ENCODE measurements at regions not wholly inside any gene's neighbourhood (a gene's known extent, or its start where the extent isn't known, plus 50 kb on each side); places are given as distances from the start of the nearest gene placed in this dataset.
"Not testable (repeated sequence)": the region's sequence is repeated elsewhere in the genome, so short reads cannot be mapped to it uniquely, and the experiment has no call there.

DNA sequence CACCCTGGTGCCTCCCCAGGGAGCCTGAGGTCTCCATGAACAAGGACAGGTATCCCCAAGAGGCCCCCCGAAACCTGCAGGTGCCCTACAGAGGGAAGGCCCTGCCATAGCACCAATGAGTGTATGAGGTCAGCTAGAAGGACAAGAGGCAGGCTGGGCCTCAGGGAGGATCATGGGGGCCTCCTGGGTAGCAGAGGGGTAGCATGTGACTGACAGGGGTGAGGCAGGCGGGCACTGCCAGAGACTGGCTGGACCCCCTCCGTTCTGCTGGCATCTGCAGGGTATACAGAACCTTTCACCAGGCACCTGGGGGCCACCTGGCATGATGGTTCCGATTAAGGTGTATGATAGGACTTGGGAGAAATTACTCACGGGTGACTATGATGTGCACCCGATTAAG is 79.2 kb upstream of the KCTD7 start:
- Mint-ChIP-seq H3K27me3 (ENCODE audit: low read depth) (no peaks in the 10 kb centered on the region), H3K27ac (no peak overlapping the region), H3K4me1 (no peaks in the 10 kb centered on the region), H3K4me3 (no peak overlapping the region), H3K9me3 (no peaks in the 10 kb centered on the region), H3K36me3 (ENCODE audit: low read depth) (peaks cover 41% of the 10 kb centered on the region)
- TF ChIP-seq, protein P1, sequence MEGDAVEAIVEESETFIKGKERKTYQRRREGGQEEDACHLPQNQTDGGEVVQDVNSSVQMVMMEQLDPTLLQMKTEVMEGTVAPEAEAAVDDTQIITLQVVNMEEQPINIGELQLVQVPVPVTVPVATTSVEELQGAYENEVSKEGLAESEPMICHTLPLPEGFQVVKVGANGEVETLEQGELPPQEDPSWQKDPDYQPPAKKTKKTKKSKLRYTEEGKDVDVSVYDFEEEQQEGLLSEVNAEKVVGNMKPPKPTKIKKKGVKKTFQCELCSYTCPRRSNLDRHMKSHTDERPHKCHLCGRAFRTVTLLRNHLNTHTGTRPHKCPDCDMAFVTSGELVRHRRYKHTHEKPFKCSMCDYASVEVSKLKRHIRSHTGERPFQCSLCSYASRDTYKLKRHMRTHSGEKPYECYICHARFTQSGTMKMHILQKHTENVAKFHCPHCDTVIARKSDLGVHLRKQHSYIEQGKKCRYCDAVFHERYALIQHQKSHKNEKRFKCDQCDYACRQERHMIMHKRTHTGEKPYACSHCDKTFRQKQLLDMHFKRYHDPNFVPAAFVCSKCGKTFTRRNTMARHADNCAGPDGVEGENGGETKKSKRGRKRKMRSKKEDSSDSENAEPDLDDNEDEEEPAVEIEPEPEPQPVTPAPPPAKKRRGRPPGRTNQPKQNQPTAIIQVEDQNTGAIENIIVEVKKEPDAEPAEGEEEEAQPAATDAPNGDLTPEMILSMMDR (IDR thresholded peaks at IDR 0.05; ENCODE audit: unreplicated experiment in 3 of 3): no peak

DNA sequence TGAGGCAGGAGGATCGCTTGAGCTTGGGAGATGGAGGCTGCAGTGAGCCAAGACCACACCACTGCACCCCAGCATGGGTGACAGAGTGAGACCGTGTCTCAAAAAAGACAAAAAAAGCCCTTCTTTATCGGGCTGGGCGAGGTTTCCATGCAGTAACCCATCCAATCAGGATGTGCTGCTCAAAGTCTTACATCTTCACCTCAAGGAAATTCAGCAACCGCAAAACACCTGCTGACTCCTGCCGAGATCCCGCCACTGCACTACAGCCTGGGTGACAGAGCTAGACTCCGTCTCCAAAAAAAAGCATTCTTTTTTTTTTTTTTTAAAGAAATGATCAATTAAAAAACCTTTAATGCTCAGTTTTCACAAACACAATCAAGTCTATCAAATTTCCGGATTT is 75.7 kb upstream of the KCTD7 start:
- Mint-ChIP-seq H3K36me3 (ENCODE audit: low read depth) (peaks cover 42% of the 10 kb centered on the region), H3K4me3 (no peak overlapping the region), H3K9me3 (no peaks in the 10 kb centered on the region), H3K4me1 (no peaks in the 10 kb centered on the region), H3K27ac (no peak overlapping the region), H3K27me3 (ENCODE audit: low read depth) (no peaks in the 10 kb centered on the region)
- TF ChIP-seq, protein P1 (IDR thresholded peaks at IDR 0.05; ENCODE audit: unreplicated experiment in 3 of 3): no peak

DNA sequence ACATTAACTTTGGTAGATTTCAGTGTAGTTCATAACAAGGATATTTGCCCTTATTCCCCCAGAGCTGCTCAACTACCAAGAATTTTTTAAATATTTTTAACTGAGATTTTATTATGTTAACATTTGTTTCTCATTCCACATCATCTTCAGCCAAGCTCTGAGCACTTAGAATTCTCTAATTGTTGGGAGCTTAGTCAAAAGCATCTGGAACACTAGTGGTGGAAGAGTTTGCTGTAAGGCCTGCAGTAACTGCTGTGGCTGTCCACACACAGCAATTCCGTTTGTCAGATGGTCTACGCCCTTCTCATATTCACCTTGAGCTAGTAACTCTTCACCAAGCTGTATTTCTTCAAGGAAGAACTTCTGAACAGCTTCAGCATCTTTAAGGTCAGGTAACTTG is 75.0 kb upstream of the KCTD7 start:
- H3K9me3 Mint-ChIP-seq; H3K27me3 Mint-ChIP-seq (ENCODE audit: low read depth); H3K4me3 Mint-ChIP-seq; H3K27ac Mint-ChIP-seq; H3K4me1 Mint-ChIP-seq: not testable (repeated sequence)
- peaks cover 38% of the 10 kb centered on the region for H3K36me3 Mint-ChIP-seq (ENCODE audit: low read depth)

DNA sequence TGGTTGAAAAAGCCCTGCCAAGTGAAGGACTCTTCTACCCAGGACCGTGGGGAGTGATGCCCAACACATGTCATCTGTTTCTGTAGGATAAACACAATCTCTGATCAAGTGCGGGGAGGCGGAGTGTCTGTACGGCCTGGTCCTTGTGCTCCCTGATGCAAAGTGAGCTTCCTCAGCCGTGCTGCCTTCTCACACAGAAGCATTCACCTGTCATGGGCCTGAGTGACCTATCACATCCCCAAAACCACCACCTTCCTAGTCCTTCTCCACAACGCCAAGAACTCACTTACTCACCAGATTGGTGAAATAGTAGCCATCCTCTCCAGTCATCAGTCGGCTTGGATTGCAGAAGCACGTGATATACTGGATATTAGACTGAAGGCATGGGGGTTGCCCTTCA is 74.4 kb upstream of the KCTD7 start:
- H3K4me1 Mint-ChIP-seq; H3K9me3 Mint-ChIP-seq; H3K27ac Mint-ChIP-seq; H3K27me3 Mint-ChIP-seq (ENCODE audit: low read depth); H3K4me3 Mint-ChIP-seq: not testable (repeated sequence)
- H3K36me3 Mint-ChIP-seq (ENCODE audit: low read depth): peaks cover 38% of the 10 kb centered on the region

DNA sequence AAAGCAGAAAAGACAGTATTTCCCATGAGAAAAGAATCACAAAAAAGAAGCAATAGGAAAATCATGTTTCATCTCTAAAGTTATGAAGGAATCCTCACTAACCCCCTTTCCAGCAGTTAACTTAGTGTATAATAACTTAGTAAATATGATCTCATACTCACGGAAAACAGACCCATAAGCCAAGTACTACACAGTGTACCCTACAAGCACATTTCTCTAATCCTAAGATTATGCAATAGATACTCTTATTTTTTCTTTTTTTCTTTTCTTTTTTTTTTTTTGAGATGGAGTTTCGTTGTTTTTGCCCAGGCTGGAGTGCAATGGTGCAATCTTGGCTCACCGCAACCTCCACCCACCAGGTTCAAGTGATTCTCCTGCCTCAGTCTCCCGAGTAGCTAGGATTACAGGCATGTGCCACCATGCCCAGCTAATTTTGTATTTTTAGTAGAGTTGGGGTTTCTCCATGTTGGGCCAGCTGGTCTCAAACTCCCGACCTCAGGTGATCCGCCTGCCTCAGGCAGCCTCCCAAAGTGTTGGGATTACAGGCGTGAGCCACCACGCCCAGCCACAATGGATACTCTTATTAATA is 73.7 kb upstream of the KCTD7 start:
- not testable (repeated sequence) for H3K4me3 Mint-ChIP-seq; H3K27me3 Mint-ChIP-seq (ENCODE audit: low read depth); H3K27ac Mint-ChIP-seq; H3K9me3 Mint-ChIP-seq; H3K4me1 Mint-ChIP-seq
- peaks cover 34% of the 10 kb centered on the region for H3K36me3 Mint-ChIP-seq (ENCODE audit: low read depth)

DNA sequence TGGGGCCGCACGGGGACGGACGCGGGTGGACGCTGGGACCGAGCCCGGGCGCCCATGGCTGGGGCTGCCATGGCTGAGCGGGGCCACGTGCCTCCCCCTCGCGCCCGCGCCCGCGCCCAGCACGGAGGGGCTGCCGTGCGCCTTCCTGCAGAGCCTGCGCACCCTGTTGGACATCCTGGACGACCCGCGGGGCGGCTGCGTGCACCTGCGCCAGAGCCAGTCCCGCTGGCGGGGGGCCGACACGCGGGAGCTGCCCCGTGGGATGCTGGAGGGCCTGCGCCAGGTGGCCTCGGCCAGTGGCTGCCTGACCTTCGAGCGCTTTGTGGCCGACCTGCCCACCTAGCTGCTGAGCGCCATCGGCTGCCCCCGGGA is 72.5 kb upstream of the KCTD7 start:
- H3K4me3 Mint-ChIP-seq: no peak overlapping the region
- H3K4me1 Mint-ChIP-seq: no peaks in the 10 kb centered on the region
- H3K36me3 Mint-ChIP-seq (ENCODE audit: low read depth): peaks cover 29% of the 10 kb centered on the region
- TF ChIP-seq, protein P1 (IDR thresholded peaks at IDR 0.05; ENCODE audit: unreplicated experiment in 3 of 3): no peak
- no peak overlapping the region for H3K27ac Mint-ChIP-seq
- no peaks in the 10 kb centered on the region for H3K27me3 Mint-ChIP-seq (ENCODE audit: low read depth)
- H3K9me3 Mint-ChIP-seq: no peaks in the 10 kb centered on the region

DNA sequence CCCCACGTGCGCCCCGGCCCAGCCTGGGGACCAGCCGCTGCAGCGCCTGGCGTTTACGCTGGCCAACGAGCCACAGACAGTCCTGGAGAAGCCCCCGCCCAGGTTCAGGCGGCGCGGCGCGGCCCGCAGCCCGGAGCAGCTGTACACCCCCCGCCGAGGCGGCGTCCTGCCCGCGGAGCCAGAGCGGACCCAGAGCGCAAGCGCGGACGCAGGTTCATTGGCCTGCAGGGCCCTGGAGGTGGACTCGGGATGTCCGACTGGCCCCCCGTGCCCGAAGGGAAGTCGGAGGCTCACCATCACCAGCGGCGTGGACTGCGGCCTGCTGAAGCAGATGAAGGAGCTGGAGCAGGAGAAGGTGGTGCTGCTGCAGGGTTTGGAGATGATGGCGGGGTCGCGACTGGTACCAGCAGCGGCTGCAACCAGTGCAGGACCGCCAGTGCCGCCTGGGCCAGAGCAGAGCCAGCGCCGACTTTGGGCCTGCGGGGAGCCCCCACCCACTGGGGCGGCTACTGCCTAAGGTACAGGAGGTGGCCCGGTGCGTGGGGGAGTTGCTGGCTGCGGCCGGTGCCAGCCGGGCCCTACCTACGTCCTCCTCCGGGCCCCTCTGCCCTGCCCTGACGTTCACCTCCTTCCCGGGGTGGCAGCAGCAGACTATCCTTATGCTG is 72.0 kb upstream of the KCTD7 start:
- Mint-ChIP-seq H3K36me3 (ENCODE audit: low read depth) (peaks cover 24% of the 10 kb centered on the region), H3K27ac (no peak overlapping the region), H3K4me3 (no peak overlapping the region), H3K4me1 (no peaks in the 10 kb centered on the region), H3K9me3 (no peaks in the 10 kb centered on the region), H3K27me3 (ENCODE audit: low read depth) (no peaks in the 10 kb centered on the region)
- TF ChIP-seq, protein P1 (IDR thresholded peaks at IDR 0.05; ENCODE audit: unreplicated experiment in 3 of 3): no peak

Measured in nephron (organoid).